Activated CD4-positive, alpha-beta memory T cell treated with anti-CD3 and anti-CD28 coated beads for 36 hours (primary cell): ENCODE measurements at regions not wholly inside any gene's neighbourhood (a gene's known extent, or its start where the extent isn't known, plus 50 kb on each side); places are given as distances from the start of the nearest gene placed in this dataset.
"Not testable (repeated sequence)": the region's sequence is repeated elsewhere in the genome, so short reads cannot be mapped to it uniquely, and the experiment has no call there.

Experiments
- CTCF ChIA-PET: fragments of 350-600 bp; sonication (Branson Sonifier 250); formaldehyde crosslinking; loops from one replicate; lab custom pipeline; 2021; ENCODE audit warnings: antibody characterized with exemption, inconsistent platforms; lab: Charles Lee
- POLR2A ChIA-PET: fragments of 350-600 bp; sonication (Branson Sonifier 250); formaldehyde crosslinking; loops from one replicate; lab custom pipeline; 2021; ENCODE audit warnings: antibody characterized with exemption; lab: Charles Lee
- DNase-seq: peaks from one replicate; pipeline ENCODE4 v3.0.0-alpha.2; 2020
- H3K27ac Mint-ChIP-seq: one replicate; pipeline ENCODE4 v1.8.0; 2021; ENCODE audit warnings: mixed read lengths
- H3K27me3 Mint-ChIP-seq: one replicate; pipeline ENCODE4 v1.8.0; 2021; ENCODE audit warnings: mixed read lengths
- H3K36me3 Mint-ChIP-seq: one replicate; pipeline ENCODE4 v1.8.0; 2021; ENCODE audit warnings: mixed read lengths
- H3K4me1 Mint-ChIP-seq: one replicate; pipeline ENCODE4 v1.8.0; 2021; ENCODE audit warnings: low read depth, mixed read lengths
- H3K4me3 Mint-ChIP-seq: one replicate; pipeline ENCODE4 v1.8.0; 2021; ENCODE audit warnings: mild to moderate bottlenecking, mixed read lengths
- H3K9me3 Mint-ChIP-seq: one replicate; pipeline ENCODE4 v1.8.0; 2021; ENCODE audit warnings: mixed read lengths
- intact Hi-C: fragments of 100-400 bp; cut with micrococcal nuclease; formaldehyde crosslinking; loops from one replicate; pipeline ENCODE4 v1.15.1; 2023

DNA sequence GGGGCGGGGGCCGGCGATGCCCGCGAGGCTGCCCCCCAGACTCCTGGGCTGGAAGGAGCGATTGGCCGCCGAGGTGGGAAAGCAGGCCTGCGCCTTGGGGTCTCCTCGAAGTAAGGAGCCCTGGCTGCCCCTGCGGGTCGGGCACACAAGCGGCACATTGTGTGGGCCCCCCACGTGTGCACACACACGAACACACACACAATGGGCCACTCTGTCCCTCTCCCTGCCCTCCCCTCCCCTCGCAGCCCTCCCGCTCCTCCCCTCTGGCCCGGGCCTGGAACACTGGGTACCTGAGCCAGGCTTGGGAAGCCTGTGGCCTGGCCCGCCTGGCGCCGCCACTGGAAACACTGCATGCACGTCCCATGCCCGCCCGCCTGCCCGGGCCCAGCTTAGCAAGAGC is 517.1 kb downstream of the TP53TG3F start:
- POLR2A ChIA-PET, DNase-seq, H3K27me3 Mint-ChIP-seq, H3K9me3 Mint-ChIP-seq, CTCF ChIA-PET, intact Hi-C loops, H3K4me1 Mint-ChIP-seq, H3K27ac Mint-ChIP-seq, H3K4me3 Mint-ChIP-seq, H3K36me3 Mint-ChIP-seq: not testable (repeated sequence)

DNA sequence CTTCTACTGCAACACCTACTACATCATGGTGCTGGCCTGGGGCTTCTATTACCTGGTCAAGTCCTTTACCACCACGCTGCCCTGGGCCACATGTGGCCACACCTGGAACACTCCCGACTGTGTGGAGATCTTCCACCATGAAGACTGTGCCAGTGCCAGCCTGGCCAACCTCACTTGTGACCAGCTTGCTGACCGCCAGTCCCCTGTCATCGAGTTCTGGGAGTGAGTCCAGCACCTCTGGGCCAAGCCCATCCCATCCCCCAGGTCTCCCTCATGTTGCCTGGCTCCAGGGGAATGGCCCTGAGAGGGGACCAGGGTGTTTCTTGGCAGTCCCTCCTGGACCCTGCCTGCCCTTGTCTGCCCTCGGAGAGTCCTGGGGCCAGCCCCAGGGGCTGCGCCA is 519.4 kb downstream of the TP53TG3F start:
- POLR2A ChIA-PET, DNase-seq, H3K27me3 Mint-ChIP-seq, intact Hi-C loops, H3K4me3 Mint-ChIP-seq, H3K9me3 Mint-ChIP-seq, CTCF ChIA-PET, H3K4me1 Mint-ChIP-seq, H3K27ac Mint-ChIP-seq, H3K36me3 Mint-ChIP-seq: not testable (repeated sequence)

DNA sequence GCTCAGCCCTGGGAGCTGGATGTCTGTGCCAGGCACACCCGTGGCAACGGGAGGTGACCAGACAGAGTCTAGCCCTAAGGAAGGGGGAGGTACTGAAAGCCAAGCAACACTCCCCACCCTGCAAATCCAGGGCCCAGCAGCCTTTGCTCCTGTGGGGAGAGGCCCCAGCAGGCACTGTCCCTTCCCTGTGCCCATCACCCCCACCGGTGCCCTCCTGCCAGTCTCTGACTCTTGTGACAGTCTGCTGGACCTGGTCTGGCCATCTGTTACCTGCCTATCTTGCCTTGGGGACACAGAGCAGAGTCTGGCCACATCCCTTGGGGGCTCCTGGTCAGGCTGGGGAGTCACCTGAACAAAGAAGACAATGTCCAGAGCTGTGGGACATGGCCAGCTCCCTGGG is 520.2 kb downstream of the TP53TG3F start:
- POLR2A ChIA-PET, H3K36me3 Mint-ChIP-seq, H3K27me3 Mint-ChIP-seq, H3K27ac Mint-ChIP-seq, intact Hi-C loops, DNase-seq, H3K4me1 Mint-ChIP-seq, H3K4me3 Mint-ChIP-seq, CTCF ChIA-PET, H3K9me3 Mint-ChIP-seq: not testable (repeated sequence)

DNA sequence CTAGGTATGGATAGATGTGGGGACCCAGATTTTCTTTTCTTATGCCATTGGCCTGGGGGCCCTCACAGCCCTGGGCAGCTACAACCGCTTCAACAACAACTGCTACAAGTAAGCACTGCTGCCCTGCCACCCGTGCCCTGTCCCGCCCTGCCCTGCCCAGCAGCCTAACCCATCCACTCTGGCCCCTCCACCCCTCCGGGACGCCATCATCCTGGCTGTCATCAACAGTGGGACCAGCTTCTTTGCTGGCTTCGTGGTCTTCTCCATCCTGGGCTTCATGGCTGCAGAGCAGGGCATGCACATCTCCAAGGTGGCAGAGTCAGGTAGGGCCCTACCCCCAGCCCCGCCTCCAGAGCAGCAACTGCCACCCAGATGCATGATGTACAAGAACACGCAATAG is 521.3 kb downstream of the TP53TG3F start:
- H3K4me3 Mint-ChIP-seq, H3K27ac Mint-ChIP-seq, H3K4me1 Mint-ChIP-seq, CTCF ChIA-PET, POLR2A ChIA-PET, H3K9me3 Mint-ChIP-seq, H3K36me3 Mint-ChIP-seq, H3K27me3 Mint-ChIP-seq, intact Hi-C loops, DNase-seq: not testable (repeated sequence)

DNA sequence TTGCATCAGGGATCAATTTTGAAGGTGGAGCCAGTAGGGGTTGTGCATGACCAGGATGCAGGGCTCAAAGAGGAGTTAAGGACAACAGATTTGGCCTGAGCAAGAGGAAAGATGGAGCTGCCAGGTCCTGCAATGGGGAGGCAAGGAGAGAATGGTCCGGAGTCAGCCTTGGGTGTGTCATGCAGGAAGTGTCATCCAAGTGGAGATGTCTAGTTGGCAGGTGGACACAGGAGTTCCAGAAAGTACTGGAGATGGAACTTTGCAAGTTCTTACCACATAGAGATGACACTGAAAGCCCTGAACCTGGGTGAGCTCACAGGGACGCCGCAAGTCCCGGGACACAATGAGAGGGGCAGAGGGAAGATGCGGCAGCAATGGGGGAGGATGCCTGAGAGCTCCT is 525.0 kb downstream of the TP53TG3F start:
- intact Hi-C loops, H3K4me3 Mint-ChIP-seq, H3K27me3 Mint-ChIP-seq, H3K4me1 Mint-ChIP-seq, H3K27ac Mint-ChIP-seq, CTCF ChIA-PET, POLR2A ChIA-PET, H3K36me3 Mint-ChIP-seq, H3K9me3 Mint-ChIP-seq, DNase-seq: not testable (repeated sequence)

DNA sequence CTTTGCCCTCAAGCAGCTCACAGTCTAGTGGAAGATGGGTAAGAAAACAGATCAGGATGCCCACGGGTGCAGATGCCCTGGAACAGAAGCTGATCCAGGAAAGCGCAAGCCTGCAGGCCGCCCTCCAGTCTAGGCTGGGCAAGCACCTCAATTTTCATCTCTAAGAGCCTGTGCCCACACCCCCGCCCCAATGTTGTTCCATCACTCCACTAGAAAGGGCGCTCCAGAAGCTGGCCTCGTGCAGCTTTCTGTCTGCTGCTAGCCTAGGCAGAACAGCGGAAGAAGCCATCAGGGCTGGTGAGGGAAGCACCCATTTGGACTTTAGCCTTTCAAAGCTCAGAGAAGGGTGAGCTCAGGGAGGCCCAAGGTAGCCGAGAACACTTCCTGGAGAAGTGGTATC is 527.1 kb downstream of the TP53TG3F start:
- H3K27me3 Mint-ChIP-seq, H3K4me3 Mint-ChIP-seq, DNase-seq, H3K9me3 Mint-ChIP-seq, POLR2A ChIA-PET, intact Hi-C loops, H3K36me3 Mint-ChIP-seq, CTCF ChIA-PET, H3K27ac Mint-ChIP-seq, H3K4me1 Mint-ChIP-seq: not testable (repeated sequence)

DNA sequence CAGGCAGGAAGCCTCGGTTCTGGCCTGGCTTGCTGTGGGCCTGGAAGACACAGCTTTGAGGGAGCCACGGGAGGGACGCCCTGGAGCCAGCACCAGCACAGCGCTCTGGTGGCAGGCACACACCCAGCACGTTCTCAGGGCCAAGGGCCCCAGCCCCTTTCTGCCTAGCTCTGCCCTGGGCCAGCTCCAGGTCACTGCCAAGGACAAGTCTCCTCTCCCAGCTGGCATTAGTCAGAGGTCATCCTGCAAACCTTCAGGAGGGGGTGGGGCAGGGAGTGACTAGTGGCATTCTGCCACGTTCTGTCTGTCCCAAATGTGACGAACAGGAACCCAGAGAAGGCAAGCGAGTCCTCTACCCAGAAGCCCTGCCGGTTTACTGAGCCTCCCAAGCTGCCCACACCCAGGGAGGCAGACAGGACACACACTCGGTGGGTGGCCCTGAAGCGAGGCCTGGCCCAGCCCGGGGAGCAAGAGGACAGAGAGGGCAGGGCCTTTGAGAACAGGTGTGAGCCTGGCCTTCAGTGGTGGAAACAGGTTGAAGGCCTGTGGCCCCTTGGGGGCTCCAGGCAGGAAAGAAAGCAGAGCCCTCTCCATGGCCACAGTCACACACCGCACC is 528.0 kb downstream of the TP53TG3F start:
- H3K27me3 Mint-ChIP-seq, intact Hi-C loops, CTCF ChIA-PET, H3K4me3 Mint-ChIP-seq, H3K36me3 Mint-ChIP-seq, DNase-seq, H3K4me1 Mint-ChIP-seq, H3K27ac Mint-ChIP-seq, H3K9me3 Mint-ChIP-seq, POLR2A ChIA-PET: not testable (repeated sequence)

DNA sequence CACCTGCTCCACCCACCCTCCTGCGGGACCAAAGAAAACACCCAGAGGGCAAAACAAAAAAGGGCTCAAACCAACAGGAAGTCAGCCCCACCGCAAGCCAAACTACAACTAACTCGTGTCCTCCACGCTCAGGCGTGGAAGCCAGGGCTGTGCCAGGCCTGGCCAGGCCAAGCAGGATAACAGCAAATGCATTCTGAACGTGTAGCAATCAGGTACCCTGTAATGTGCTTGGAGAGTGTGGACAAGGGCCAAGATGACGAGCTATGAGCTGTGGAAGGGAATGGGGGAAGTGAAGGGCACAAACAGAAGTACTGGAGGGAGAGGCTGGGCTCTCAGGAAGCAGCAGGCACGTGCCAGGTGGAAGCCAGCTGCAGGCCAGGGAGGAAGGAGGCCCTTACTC is 528.6 kb downstream of the TP53TG3F start:
- intact Hi-C loops, H3K27me3 Mint-ChIP-seq, CTCF ChIA-PET, H3K9me3 Mint-ChIP-seq, H3K36me3 Mint-ChIP-seq, H3K4me1 Mint-ChIP-seq, H3K27ac Mint-ChIP-seq, H3K4me3 Mint-ChIP-seq, DNase-seq, POLR2A ChIA-PET: not testable (repeated sequence)

DNA sequence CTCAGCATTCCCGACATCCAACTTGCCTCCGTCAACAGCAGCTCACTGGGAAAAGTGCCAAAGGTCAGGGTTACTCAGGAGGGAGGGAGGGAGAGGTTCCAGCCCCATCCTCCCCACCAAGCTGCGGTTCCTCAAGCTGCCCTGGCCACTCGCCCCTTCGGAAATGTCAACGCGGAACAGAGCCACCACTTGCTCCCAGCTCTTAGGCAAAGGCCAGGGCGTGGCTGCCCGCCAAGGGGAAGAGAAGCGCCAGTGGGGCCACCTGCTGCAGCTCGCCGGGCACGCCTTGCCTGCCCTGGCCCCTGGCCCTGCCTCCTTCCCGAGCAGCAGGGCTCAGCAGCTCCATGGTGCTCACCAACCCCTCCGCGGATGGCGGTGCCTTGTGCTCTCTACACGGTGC is 531.1 kb downstream of the TP53TG3F start:
- H3K27ac Mint-ChIP-seq, H3K4me1 Mint-ChIP-seq, POLR2A ChIA-PET, H3K27me3 Mint-ChIP-seq, intact Hi-C loops, CTCF ChIA-PET, H3K36me3 Mint-ChIP-seq, H3K9me3 Mint-ChIP-seq, DNase-seq, H3K4me3 Mint-ChIP-seq: not testable (repeated sequence)

DNA sequence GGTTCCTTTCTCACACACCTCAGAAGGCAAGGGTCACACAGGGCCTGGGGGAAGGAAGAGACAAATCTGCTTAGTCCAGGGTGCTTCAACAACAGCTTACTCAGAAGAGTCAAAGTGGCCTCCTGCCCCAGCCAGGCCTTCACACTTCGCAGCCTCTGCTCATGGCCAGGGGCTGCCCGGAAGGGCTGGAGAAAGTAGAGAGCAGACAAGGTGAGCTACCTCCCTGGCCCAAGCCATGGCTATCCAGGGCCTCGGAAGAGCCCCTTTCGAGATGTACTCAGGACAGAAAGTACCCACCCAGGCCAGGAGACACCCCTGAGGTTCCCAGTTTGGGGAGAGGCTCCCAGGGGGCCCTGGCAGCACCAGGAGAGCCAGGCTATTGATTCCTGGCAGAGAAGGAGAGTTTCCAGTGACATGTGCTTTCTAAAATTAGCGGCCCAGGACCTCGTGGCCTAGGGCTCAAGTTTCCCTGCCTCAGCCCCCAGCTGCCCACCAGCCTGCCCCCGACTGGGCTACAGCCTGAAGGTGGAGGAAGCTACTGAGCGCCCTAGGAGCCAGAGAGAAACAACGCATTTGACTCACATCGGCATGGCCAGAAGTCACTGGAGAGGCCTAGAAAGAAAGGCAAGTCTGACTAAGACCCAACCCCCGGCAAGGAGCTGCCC is 533.2 kb downstream of the TP53TG3F start:
- H3K4me1 Mint-ChIP-seq, intact Hi-C loops, H3K27me3 Mint-ChIP-seq, H3K9me3 Mint-ChIP-seq, DNase-seq, CTCF ChIA-PET, H3K27ac Mint-ChIP-seq, POLR2A ChIA-PET, H3K4me3 Mint-ChIP-seq, H3K36me3 Mint-ChIP-seq: not testable (repeated sequence)

DNA sequence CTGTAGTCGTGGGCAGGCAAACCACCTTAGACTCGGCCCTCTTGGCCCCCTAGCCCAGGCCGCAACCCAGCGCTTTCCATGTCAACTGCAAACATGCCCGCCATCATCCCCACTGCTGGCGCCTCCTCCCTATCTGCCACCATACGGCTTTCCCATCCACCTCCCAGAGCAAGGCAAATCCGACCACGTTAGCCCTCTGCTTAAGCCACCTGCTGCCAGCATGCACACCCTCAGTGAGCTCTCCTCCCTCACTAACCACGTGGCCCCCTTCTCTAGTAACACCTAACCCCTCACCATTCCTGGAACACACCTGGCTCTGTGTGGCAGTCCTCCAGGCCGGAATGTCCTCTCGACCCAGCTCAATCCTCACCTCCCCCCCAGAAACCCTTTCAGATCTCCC is 534.8 kb downstream of the TP53TG3F start:
- POLR2A ChIA-PET, DNase-seq, H3K4me3 Mint-ChIP-seq, H3K27me3 Mint-ChIP-seq, H3K27ac Mint-ChIP-seq, intact Hi-C loops, CTCF ChIA-PET, H3K4me1 Mint-ChIP-seq, H3K36me3 Mint-ChIP-seq, H3K9me3 Mint-ChIP-seq: not testable (repeated sequence)

DNA sequence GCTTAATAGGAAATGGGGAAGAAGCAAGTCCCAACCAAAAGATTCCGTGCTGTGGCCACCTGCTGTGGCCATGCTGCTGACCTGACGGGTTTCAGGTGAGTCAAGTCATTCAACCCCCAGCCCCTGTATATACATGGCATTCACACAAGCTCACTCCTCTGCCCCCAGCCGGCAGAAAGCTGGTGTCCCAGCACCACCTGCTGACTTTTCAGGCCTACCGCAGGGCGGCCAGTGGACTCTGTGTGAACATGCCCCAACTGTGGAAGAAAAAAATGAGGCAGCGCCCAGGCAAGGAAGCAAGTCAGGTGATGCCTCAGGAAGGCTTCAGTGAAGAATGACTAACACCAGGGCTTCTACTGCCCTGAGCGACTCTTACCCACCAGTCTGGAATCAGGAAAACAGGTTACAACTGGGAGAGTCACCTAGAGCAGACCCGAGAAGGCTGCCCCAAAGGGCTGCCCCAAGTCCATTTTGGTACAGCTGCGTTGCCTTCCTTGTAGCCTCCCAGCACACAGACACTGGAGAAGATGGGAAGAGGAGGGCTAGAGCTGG is 536.5 kb downstream of the TP53TG3F start:
- DNase-seq, H3K36me3 Mint-ChIP-seq, H3K4me1 Mint-ChIP-seq, H3K27me3 Mint-ChIP-seq, POLR2A ChIA-PET, CTCF ChIA-PET, H3K4me3 Mint-ChIP-seq, H3K9me3 Mint-ChIP-seq, intact Hi-C loops, H3K27ac Mint-ChIP-seq: not testable (repeated sequence)

DNA sequence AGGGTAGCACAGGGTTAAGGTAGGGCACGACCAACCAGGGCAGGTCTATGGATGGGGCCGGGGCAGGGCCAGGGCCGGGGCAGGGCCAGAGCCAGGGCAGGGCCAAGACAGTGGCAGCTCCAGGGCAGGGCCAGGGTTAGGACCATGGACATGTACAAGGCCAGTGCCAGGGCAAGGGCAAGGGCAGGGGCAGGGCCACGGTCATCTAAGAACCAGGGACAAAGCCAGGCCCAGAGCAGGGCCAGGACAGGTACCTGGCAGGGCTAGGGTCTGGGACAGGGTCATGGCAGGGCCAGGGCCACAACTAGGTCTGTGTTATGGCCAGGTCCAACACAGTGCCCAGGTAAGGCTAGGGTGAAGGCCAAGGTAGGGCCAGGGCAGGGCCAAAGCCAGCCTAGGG is 541.8 kb downstream of the TP53TG3F start:
- H3K27ac Mint-ChIP-seq, H3K36me3 Mint-ChIP-seq, intact Hi-C loops, H3K4me1 Mint-ChIP-seq, POLR2A ChIA-PET, DNase-seq, H3K9me3 Mint-ChIP-seq, CTCF ChIA-PET, H3K4me3 Mint-ChIP-seq, H3K27me3 Mint-ChIP-seq: not testable (repeated sequence)
